ENCODE measurements at regions not wholly inside any gene's neighbourhood (a gene's known extent, or its start where the extent isn't known, plus 50 kb on each side); places are given as distances from the start of the nearest gene placed in this dataset.

DNA sequence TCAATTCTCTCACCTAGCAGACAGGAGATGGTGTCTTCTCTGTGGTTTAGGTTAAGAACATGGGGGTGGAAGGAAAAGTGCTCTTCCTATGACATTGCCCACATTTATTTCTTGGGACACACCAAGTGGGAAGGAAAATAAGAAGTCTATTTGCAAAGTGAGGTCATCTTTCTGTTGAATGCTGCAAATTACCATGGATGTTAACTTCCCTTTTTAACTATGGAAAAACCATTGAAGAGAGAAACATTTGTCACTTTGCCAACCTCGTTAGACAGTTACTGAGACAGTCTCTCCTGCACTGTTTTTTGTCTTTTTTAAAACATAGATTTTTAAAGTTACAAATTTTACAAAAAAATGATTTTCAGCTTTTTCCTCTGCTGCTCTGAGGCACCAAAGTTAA lies 72.8 kb upstream of the BEND4 start:
- H3K27me3 ChIP-seq (ENCODE audit: insufficient read depth), result no peaks in the 10 kb centered on the region
- no peaks in the 10 kb centered on the region; the same call in 2 of the 3 replicates for H3K9me3 Mint-ChIP-seq
- H3K9me2 ChIP-seq (ENCODE audit: insufficient read depth), result no peaks in the 10 kb centered on the region
- TF ChIP-seq JUNB (IDR thresholded peaks at IDR 0.05; ENCODE audit: unreplicated experiment) (no peak), EZH2 (IDR thresholded peaks at IDR 0.05; ENCODE audit: low read depth, unreplicated experiment) (no peak), POLR2AphosphoS5 (IDR thresholded peaks at IDR 0.05; ENCODE audit: low read depth) (no peak), CREB1 (CRISPR knock-in tag; IDR thresholded peaks at IDR 0.05; ENCODE audit: low read depth) (no peak), STAT1 (IDR thresholded peaks at IDR 0.05; ENCODE audit: unreplicated experiment) (no peak), NANOG (IDR thresholded peaks at IDR 0.05; ENCODE audit: borderline replicate concordance) (no peak), ZNF331 (CRISPR knock-in tag; IDR thresholded peaks at IDR 0.05; ENCODE audit: low read depth) (no peak), ZNF114 (CRISPR knock-in tag; IDR thresholded peaks at IDR 0.05) (no peak), EZH2phosphoT487 (IDR thresholded peaks at IDR 0.05; ENCODE audit: unreplicated experiment) (no peak)
- TF ChIP-seq, protein P1, sequence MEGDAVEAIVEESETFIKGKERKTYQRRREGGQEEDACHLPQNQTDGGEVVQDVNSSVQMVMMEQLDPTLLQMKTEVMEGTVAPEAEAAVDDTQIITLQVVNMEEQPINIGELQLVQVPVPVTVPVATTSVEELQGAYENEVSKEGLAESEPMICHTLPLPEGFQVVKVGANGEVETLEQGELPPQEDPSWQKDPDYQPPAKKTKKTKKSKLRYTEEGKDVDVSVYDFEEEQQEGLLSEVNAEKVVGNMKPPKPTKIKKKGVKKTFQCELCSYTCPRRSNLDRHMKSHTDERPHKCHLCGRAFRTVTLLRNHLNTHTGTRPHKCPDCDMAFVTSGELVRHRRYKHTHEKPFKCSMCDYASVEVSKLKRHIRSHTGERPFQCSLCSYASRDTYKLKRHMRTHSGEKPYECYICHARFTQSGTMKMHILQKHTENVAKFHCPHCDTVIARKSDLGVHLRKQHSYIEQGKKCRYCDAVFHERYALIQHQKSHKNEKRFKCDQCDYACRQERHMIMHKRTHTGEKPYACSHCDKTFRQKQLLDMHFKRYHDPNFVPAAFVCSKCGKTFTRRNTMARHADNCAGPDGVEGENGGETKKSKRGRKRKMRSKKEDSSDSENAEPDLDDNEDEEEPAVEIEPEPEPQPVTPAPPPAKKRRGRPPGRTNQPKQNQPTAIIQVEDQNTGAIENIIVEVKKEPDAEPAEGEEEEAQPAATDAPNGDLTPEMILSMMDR (conservative IDR thresholded peaks at IDR 0.05; ENCODE audit: low read depth in 2 of 2), result no peak
- TF ChIP-seq, protein P2, sequence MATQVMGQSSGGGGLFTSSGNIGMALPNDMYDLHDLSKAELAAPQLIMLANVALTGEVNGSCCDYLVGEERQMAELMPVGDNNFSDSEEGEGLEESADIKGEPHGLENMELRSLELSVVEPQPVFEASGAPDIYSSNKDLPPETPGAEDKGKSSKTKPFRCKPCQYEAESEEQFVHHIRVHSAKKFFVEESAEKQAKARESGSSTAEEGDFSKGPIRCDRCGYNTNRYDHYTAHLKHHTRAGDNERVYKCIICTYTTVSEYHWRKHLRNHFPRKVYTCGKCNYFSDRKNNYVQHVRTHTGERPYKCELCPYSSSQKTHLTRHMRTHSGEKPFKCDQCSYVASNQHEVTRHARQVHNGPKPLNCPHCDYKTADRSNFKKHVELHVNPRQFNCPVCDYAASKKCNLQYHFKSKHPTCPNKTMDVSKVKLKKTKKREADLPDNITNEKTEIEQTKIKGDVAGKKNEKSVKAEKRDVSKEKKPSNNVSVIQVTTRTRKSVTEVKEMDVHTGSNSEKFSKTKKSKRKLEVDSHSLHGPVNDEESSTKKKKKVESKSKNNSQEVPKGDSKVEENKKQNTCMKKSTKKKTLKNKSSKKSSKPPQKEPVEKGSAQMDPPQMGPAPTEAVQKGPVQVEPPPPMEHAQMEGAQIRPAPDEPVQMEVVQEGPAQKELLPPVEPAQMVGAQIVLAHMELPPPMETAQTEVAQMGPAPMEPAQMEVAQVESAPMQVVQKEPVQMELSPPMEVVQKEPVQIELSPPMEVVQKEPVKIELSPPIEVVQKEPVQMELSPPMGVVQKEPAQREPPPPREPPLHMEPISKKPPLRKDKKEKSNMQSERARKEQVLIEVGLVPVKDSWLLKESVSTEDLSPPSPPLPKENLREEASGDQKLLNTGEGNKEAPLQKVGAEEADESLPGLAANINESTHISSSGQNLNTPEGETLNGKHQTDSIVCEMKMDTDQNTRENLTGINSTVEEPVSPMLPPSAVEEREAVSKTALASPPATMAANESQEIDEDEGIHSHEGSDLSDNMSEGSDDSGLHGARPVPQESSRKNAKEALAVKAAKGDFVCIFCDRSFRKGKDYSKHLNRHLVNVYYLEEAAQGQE (IDR thresholded peaks at IDR 0.05; ENCODE audit: unreplicated experiment), result no peak
- TF ChIP-seq, protein P3, sequence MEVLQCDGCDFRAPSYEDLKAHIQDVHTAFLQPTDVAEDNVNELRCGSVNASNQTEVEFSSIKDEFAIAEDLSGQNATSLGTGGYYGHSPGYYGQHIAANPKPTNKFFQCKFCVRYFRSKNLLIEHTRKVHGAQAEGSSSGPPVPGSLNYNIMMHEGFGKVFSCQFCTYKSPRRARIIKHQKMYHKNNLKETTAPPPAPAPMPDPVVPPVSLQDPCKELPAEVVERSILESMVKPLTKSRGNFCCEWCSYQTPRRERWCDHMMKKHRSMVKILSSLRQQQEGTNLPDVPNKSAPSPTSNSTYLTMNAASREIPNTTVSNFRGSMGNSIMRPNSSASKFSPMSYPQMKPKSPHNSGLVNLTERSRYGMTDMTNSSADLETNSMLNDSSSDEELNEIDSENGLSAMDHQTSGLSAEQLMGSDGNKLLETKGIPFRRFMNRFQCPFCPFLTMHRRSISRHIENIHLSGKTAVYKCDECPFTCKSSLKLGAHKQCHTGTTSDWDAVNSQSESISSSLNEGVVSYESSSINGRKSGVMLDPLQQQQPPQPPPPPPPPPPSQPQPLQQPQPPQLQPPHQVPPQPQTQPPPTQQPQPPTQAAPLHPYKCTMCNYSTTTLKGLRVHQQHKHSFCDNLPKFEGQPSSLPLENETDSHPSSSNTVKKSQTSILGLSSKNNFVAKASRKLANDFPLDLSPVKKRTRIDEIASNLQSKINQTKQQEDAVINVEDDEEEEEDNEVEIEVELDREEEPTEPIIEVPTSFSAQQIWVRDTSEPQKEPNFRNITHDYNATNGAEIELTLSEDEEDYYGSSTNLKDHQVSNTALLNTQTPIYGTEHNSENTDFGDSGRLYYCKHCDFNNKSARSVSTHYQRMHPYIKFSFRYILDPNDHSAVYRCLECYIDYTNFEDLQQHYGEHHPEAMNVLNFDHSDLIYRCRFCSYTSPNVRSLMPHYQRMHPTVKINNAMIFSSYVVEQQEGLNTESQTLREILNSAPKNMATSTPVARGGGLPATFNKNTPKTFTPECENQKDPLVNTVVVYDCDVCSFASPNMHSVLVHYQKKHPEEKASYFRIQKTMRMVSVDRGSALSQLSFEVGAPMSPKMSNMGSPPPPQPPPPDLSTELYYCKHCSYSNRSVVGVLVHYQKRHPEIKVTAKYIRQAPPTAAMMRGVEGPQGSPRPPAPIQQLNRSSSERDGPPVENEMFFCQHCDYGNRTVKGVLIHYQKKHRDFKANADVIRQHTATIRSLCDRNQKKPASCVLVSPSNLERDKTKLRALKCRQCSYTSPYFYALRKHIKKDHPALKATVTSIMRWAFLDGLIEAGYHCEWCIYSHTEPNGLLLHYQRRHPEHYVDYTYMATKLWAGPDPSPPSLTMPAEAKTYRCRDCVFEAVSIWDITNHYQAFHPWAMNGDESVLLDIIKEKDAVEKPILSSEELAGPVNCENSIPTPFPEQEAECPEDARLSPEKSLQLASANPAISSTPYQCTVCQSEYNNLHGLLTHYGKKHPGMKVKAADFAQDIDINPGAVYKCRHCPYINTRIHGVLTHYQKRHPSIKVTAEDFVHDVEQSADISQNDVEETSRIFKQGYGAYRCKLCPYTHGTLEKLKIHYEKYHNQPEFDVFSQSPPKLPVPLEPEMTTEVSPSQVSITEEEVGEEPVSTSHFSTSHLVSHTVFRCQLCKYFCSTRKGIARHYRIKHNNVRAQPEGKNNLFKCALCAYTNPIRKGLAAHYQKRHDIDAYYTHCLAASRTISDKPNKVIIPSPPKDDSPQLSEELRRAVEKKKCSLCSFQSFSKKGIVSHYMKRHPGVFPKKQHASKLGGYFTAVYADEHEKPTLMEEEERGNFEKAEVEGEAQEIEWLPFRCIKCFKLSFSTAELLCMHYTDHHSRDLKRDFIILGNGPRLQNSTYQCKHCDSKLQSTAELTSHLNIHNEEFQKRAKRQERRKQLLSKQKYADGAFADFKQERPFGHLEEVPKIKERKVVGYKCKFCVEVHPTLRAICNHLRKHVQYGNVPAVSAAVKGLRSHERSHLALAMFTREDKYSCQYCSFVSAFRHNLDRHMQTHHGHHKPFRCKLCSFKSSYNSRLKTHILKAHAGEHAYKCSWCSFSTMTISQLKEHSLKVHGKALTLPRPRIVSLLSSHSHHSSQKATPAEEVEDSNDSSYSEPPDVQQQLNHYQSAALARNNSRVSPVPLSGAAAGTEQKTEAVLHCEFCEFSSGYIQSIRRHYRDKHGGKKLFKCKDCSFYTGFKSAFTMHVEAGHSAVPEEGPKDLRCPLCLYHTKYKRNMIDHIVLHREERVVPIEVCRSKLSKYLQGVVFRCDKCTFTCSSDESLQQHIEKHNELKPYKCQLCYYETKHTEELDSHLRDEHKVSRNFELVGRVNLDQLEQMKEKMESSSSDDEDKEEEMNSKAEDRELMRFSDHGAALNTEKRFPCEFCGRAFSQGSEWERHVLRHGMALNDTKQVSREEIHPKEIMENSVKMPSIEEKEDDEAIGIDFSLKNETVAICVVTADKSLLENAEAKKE (CRISPR knock-in tag; IDR thresholded peaks at IDR 0.05), result no peak
- TF ChIP-seq, protein P4, sequence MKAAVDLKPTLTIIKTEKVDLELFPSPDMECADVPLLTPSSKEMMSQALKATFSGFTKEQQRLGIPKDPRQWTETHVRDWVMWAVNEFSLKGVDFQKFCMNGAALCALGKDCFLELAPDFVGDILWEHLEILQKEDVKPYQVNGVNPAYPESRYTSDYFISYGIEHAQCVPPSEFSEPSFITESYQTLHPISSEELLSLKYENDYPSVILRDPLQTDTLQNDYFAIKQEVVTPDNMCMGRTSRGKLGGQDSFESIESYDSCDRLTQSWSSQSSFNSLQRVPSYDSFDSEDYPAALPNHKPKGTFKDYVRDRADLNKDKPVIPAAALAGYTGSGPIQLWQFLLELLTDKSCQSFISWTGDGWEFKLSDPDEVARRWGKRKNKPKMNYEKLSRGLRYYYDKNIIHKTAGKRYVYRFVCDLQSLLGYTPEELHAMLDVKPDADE (IDR thresholded peaks at IDR 0.05), result no peak
- DNase-seq (ENCODE audit: low spot score) (no peak), ATAC-seq (no peak)
- H3K27ac ChIP-seq (ENCODE audit: low read depth), result no peak overlapping the region
- no peaks in the 10 kb centered on the region for H3K36me3 ChIP-seq (ENCODE audit: insufficient read depth)
- H3K27ac Mint-ChIP-seq, result no peak overlapping the region
- no peaks in the 10 kb centered on the region for H3K79me2 ChIP-seq (replicated peaks; ENCODE audit: insufficient read depth)
- no peak overlapping the region for H3K4me3 ChIP-seq
- H3K4me3 Mint-ChIP-seq, result no peak overlapping the region
- H3K4me1 ChIP-seq (ENCODE audit: insufficient read depth), result 0 out of 2 replicates have a peak, but pooled peaks cover 6% of the 10 kb centered on the region
- H2AFZ ChIP-seq, result peak overlapping the region; percentile 67
- no peaks in the 10 kb centered on the region for H3F3A ChIP-seq (replicated peaks; ENCODE audit: low read depth)
- H3K4me1 Mint-ChIP-seq, result peaks cover 11% of the 10 kb centered on the region
- no peaks in the 10 kb centered on the region; the same call in 2 of the 3 replicates for H3K36me3 Mint-ChIP-seq (ENCODE audit: low read depth)
- H3K27me3 Mint-ChIP-seq (ENCODE audit: insufficient read depth, low read depth, poor library complexity), result peaks cover 2% of the 10 kb centered on the region
- no peaks in the 10 kb centered on the region for H4K20me1 ChIP-seq (replicated peaks; ENCODE audit: insufficient read depth)
- H3K4me2 ChIP-seq, result no peak overlapping the region

All from GM23338 (cell line).